Tibial nerve (tissue), 4 donors: ENCODE measurements at regions not wholly inside any gene's neighbourhood (a gene's known extent, or its start where the extent isn't known, plus 50 kb on each side); places are given as distances from the start of the nearest gene placed in this dataset.

Source experiments
- DNase-seq, 2 donors: peaks; one replicate each; pipeline ENCODE4 v3.0.0-alpha.2; 2019; ENCODE audit warnings: low spot score in 2 of 2
- H3K27ac ChIP-seq, 4 donors: fragments of 200-600 bp; sonication (generic) in 3 of 4; one replicate each; pipeline ENCODE4 v1.5.1; 2017 to 2019; ENCODE audit warnings: mild to moderate bottlenecking in 1 of 4
- H3K27me3 ChIP-seq, 2 donors: fragments of 200-600 bp; sonication (generic) in 1 of 2; one replicate each; pipeline versions ENCODE4 v1.5.1 to v1.6.0; 2017 to 2019
- H3K36me3 ChIP-seq, 3 donors: fragments of 200-600 bp; sonication (generic); one replicate each; pipeline ENCODE4 v1.5.1; 2018 to 2019
- H3K4me1 ChIP-seq, 4 donors: fragments of 200-600 bp; sonication (generic) in 3 of 4; one replicate each; pipeline ENCODE4 v1.5.1; 2017 to 2019
- H3K4me3 ChIP-seq, 4 donors: fragments of 200-600 bp; sonication (generic) in 3 of 4; one replicate each; pipeline ENCODE4 v1.5.1; 2017 to 2019; ENCODE audit warnings: mild to moderate bottlenecking in 1 of 4, moderate library complexity in 1 of 4
- H3K9me3 ChIP-seq, 4 donors: fragments of 200-600 bp; sonication (generic) in 3 of 4; one replicate each; pipeline ENCODE4 v1.5.1; 2017 to 2019
- EP300 ChIP-seq, 2 donors: sonication (generic); formaldehyde crosslinking; IDR thresholded peaks; one replicate each; pipeline ENCODE4 v1.6.1; 2017; ENCODE audit warnings: antibody characterized with exemption in 2 of 2, mild to moderate bottlenecking in 1 of 2
- POLR2A ChIP-seq, 2 donors: fragments of 450-650 bp; IDR thresholded peaks; one replicate each; pipeline ENCODE4 v1.6.1; 2017; ENCODE audit warnings: antibody characterized with exemption in 2 of 2, mild to moderate bottlenecking in 2 of 2, moderate library complexity in 2 of 2
- WGBS, 2 donors: methylation state at CpG; one replicate each; pipeline ENCODE4 v1.1.5; 2018; 5-methylcytosine and 5-hydroxymethylcytosine counted together
- TF ChIP-seq, protein P1 (sequence below), 5 experiments: fragments of 200-600 bp in 3 of 5; fragments of 450-650 bp in 2 of 5; sonication (generic) in 3 of 5; IDR thresholded peaks; one replicate each; pipeline ENCODE4 v1.5.1; 2016 to 2019; ENCODE audit warnings: antibody characterized with exemption in 5 of 5, mild to moderate bottlenecking in 3 of 5, moderate library complexity in 2 of 5

GRCh38 chr7:155963771-155964195 is 151.5 kb upstream of the SHH start:
- TF ChIP-seq POLR2A (IDR thresholded peaks at IDR 0.05) (no peak), EP300 (IDR thresholded peaks at IDR 0.05) (no peak)
- TF ChIP-seq, protein P1, sequence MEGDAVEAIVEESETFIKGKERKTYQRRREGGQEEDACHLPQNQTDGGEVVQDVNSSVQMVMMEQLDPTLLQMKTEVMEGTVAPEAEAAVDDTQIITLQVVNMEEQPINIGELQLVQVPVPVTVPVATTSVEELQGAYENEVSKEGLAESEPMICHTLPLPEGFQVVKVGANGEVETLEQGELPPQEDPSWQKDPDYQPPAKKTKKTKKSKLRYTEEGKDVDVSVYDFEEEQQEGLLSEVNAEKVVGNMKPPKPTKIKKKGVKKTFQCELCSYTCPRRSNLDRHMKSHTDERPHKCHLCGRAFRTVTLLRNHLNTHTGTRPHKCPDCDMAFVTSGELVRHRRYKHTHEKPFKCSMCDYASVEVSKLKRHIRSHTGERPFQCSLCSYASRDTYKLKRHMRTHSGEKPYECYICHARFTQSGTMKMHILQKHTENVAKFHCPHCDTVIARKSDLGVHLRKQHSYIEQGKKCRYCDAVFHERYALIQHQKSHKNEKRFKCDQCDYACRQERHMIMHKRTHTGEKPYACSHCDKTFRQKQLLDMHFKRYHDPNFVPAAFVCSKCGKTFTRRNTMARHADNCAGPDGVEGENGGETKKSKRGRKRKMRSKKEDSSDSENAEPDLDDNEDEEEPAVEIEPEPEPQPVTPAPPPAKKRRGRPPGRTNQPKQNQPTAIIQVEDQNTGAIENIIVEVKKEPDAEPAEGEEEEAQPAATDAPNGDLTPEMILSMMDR (IDR thresholded peaks at IDR 0.05) = no peak
- H3K9me3 ChIP-seq = peaks cover 0 to 4% (median 0%) of the 10 kb centered on the region in 4 donors
- WGBS, 2 donors = 84 to 86% methylated on average over 12 of the region's 12 CpGs
- no peaks in the 10 kb centered on the region for H3K36me3 ChIP-seq
- H3K27me3 ChIP-seq = no peaks in the 10 kb centered on the region
- no peak for DNase-seq
- H3K27ac ChIP-seq = no peak overlapping the region
- no peak overlapping the region for H3K4me3 ChIP-seq
- H3K4me1 ChIP-seq = no peaks in the 10 kb centered on the region

DNA sequence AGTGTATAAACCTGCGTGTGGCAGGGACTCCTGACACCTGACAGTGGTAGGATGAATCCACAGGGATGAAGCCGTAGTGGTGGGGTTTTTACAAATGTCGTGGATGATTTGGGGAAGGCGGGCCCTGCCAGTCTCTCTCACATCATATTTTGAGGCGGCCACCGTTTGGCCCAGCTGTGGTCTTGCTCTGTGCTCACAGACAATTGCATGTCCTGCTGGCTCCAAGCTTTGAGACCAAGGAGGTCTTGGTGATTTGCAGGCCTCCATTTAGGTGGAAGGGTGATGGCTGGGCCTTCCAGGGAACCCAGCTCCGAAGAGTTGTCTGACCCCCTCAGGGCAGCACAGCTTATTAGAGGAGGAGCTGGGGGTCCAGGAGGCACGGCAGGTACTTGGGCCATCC is 151.1 kb upstream of the SHH start:
- Histone ChIP-seq H3K9me3 (peaks cover 0 to 4% (median 0%) of the 10 kb centered on the region in 4 donors), H3K27me3 (no peaks in the 10 kb centered on the region), H3K4me3 (no peak overlapping the region), H3K27ac (no peak overlapping the region), H3K36me3 (no peaks in the 10 kb centered on the region), H3K4me1 (no peaks in the 10 kb centered on the region)
- DNase-seq = no peak
- 89 to 92% methylated on average over 8 of the region's 8 CpGs for WGBS, 2 donors
- TF ChIP-seq, protein P1 (IDR thresholded peaks at IDR 0.05) = no peak
- TF ChIP-seq EP300 (IDR thresholded peaks at IDR 0.05) (no peak), POLR2A (IDR thresholded peaks at IDR 0.05) (no peak)

GRCh38 chr7:155962968-155963300 is 150.7 kb upstream of the SHH start:
- no peaks in the 10 kb centered on the region for H3K27me3 ChIP-seq
- WGBS, 2 donors = 90 to 92% methylated on average over 12 of the region's 12 CpGs
- H3K9me3 ChIP-seq = peaks cover 0 to 4% (median 0%) of the 10 kb centered on the region in 4 donors
- no peaks in the 10 kb centered on the region for H3K4me1 ChIP-seq
- TF ChIP-seq POLR2A (IDR thresholded peaks at IDR 0.05) = no peak
- TF ChIP-seq EP300 (IDR thresholded peaks at IDR 0.05) = no peak
- TF ChIP-seq, protein P1 (IDR thresholded peaks at IDR 0.05) = no peak
- H3K4me3 ChIP-seq = no peak overlapping the region
- no peak for DNase-seq
- H3K36me3 ChIP-seq = no peaks in the 10 kb centered on the region
- H3K27ac ChIP-seq = no peak overlapping the region

DNA sequence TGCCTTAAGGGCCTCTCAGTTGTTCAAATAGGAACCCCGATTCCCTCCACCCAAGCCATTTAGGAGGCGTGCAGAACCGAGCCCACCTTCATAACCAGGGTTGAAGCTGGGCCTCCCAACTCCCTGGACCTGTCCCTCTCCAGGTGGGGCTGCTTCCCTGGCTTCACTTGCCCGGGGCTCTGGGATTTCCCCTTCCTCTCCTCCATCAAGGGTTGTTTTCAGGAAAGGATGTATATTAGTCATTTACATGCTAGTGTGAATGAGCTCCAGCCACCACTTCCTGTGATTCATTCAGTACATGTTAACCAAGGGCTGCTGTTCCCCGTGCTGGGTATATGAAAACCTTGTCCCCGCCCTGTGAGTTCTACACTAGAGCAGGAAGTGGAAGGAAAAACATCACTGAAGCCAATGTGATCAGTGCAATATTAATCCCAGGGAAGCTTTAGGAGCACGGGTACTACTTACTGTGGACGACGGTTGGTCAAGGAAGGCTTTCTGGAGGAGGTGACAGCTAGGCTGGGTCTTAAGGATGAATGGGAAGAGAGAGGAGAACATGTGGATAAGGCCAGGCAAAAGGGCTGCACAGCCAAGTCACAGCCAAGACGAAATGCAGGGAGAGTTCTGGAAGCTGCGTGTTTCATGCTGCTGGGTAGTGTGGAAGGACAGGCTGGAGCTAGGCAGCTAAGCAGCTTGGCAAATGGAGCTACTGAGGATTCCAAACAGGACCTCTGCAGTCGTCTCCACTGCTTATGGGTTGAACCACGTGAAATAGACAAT is 150.1 kb upstream of the SHH start:
- no peak for TF ChIP-seq EP300 (IDR thresholded peaks at IDR 0.05)
- TF ChIP-seq, protein P1 (IDR thresholded peaks at IDR 0.05) = no peak
- TF ChIP-seq POLR2A (IDR thresholded peaks at IDR 0.05) = no peak
- DNase-seq = no peak
- Histone ChIP-seq H3K27me3 (no peaks in the 10 kb centered on the region), H3K4me1 (no peaks in the 10 kb centered on the region), H3K9me3 (peaks cover 0 to 4% (median 0%) of the 10 kb centered on the region in 4 donors), H3K36me3 (no peaks in the 10 kb centered on the region), H3K4me3 (no peak overlapping the region), H3K27ac (peak overlapping the region in 1 of 4 donors; percentile 53)
- 72 to 73% methylated on average over 13 of the region's 13 CpGs for WGBS, 2 donors
